ENCODE measurements at regions not wholly inside any gene's neighbourhood (a gene's known extent, or its start where the extent isn't known, plus 50 kb on each side); places are given as distances from the start of the nearest gene placed in this dataset.
"Not testable (repeated sequence)": the region's sequence is repeated elsewhere in the genome, so short reads cannot be mapped to it uniquely, and the experiment has no call there.

DNA sequence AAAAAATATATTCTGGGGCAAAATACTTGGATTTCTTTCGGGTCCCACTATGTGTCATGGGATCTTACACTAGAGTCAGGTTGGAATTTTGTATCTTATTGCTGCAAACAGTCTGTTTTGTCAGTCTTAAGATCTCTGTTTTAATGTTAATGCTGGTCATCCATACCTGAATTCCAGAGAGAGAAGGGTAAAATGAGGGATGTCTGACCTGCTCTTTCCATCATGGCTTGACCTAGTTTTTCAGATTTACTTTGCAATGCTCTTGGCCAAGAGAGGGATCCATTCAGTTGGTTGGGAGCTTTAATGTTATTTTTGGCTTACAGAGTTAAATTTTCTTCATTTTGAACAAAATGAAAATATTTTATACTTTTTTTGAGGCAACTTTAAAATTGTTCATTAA lies 117.2 kb downstream of the CASP12 start:
- Histone ChIP-seq H3K9me3 (ENCODE audit: control insufficient read depth, low read depth, low read length) (no peaks in the 10 kb centered on the region), H3K4me3 (ENCODE audit: low read length) (no peak overlapping the region), H3K27ac (ENCODE audit: low read length) (no peak overlapping the region), H3K27me3 (ENCODE audit: control insufficient read depth, insufficient read depth, low read length) (no peaks in the 10 kb centered on the region), H3K36me3 (ENCODE audit: control insufficient read depth, insufficient read depth, low read length) (no peaks in the 10 kb centered on the region), H3K4me1 (ENCODE audit: control insufficient read depth, insufficient read depth, low read length) (no peaks in the 10 kb centered on the region)
- no peak for DNase-seq
- WGBS (ENCODE audit: insufficient coverage, low lambda C conversion rate) = no CpG with 5 or more reads among the region's 1 CpG

DNA sequence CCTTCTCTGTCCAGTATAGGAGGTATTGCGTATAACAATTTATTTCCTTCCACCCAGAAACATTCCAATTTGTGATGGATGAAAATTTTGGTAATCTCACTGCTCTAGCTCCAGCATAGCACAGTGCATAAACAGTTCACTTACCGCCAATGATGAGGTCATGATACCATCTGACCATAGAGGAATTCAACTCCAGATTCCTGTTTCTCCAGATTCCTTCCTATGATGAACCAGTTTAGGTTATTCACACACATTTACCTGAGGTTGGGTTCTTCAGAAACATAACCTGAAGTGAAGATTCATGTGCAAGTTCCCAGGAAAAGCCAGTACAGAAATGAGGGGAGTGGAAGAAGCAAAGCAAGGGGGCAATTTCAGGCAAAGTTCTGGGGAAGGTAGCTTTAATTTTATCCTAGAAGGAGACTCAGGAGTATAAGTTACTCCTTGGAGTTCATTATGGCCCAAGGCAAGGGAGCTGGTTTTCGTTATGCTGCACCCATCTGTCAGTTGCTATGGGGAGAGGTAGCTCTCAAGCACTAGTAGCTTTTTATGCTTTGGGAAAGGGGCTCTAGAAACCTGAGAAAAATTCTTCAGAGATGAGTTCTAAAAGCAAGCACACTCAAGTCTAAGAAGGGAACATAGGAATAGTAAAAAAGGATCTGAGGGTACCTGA lies 121.6 kb downstream of the CASP12 start:
- no peak for DNase-seq
- H3K9me3 ChIP-seq (ENCODE audit: control insufficient read depth, low read depth, low read length) = no peaks in the 10 kb centered on the region
- no peak overlapping the region for H3K27ac ChIP-seq (ENCODE audit: low read length)
- no CpG with 5 or more reads among the region's 3 CpGs for WGBS (ENCODE audit: insufficient coverage, low lambda C conversion rate)
- H3K27me3 ChIP-seq (ENCODE audit: control insufficient read depth, insufficient read depth, low read length) = no peaks in the 10 kb centered on the region
- no peak overlapping the region for H3K4me3 ChIP-seq (ENCODE audit: low read length)
- no peaks in the 10 kb centered on the region for H3K4me1 ChIP-seq (ENCODE audit: control insufficient read depth, insufficient read depth, low read length)
- H3K36me3 ChIP-seq (ENCODE audit: control insufficient read depth, insufficient read depth, low read length) = no peaks in the 10 kb centered on the region

DNA sequence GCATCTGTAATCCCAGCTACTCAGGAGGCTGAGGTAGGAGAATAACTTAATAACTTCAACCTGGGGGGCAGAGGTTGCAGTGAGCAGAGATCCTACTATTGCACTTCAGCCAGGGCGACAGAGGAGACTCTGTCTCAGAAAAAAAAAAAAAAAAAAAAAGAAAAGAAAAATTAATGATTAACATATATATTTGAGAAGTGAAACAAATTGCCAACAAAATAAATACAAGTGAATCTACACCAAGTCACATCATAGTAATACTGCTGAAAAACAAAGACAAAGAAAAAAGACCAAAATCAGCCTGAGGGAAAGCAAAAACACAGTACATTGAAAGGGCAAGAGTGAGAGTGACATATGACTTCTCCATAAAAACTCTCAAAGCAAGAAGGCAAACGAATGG lies 123.7 kb downstream of the CASP12 start:
- Histone ChIP-seq H3K27ac (ENCODE audit: low read length) (no peak overlapping the region), H3K36me3 (ENCODE audit: control insufficient read depth, insufficient read depth, low read length) (no peaks in the 10 kb centered on the region), H3K4me1 (ENCODE audit: control insufficient read depth, insufficient read depth, low read length) (no peaks in the 10 kb centered on the region), H3K9me3 (ENCODE audit: control insufficient read depth, low read depth, low read length) (no peaks in the 10 kb centered on the region), H3K4me3 (ENCODE audit: low read length) (no peak overlapping the region), H3K27me3 (ENCODE audit: control insufficient read depth, insufficient read depth, low read length) (no peaks in the 10 kb centered on the region)
- DNase-seq = no peak
- WGBS (ENCODE audit: insufficient coverage, low lambda C conversion rate) = 78% methylated on average over 2 of the region's 2 CpGs

DNA sequence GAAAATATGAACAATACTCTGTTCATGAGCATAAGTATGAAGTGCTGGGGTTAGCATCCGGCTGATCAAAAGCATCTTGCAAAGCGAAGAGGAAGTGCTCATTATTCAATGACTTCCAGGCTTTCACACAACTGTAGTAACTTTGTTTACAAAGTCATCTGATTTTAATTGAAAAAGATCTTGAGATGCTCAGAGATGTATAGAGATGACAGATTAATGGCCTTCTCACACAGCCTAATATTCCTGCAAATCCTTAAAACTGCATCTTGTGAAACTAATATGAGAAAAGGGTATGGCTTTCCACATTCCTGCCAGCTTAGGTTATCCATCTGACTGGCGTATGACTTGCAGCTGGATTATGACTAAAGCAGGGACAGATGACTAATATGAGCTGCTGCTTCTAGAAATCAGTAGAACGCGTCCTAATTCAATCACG lies 125.4 kb downstream of the CASP12 start:
- Histone ChIP-seq H3K36me3 (ENCODE audit: control insufficient read depth, insufficient read depth, low read length) (no peaks in the 10 kb centered on the region), H3K4me3 (ENCODE audit: low read length) (no peak overlapping the region), H3K9me3 (ENCODE audit: control insufficient read depth, low read depth, low read length) (no peaks in the 10 kb centered on the region), H3K27ac (ENCODE audit: low read length) (no peak overlapping the region), H3K27me3 (ENCODE audit: control insufficient read depth, insufficient read depth, low read length) (no peaks in the 10 kb centered on the region), H3K4me1 (ENCODE audit: control insufficient read depth, insufficient read depth, low read length) (no peaks in the 10 kb centered on the region)
- WGBS (ENCODE audit: insufficient coverage, low lambda C conversion rate) = no CpG with 5 or more reads among the region's 6 CpGs
- DNase-seq = peak in 1 of 2 donors; percentile 4

DNA sequence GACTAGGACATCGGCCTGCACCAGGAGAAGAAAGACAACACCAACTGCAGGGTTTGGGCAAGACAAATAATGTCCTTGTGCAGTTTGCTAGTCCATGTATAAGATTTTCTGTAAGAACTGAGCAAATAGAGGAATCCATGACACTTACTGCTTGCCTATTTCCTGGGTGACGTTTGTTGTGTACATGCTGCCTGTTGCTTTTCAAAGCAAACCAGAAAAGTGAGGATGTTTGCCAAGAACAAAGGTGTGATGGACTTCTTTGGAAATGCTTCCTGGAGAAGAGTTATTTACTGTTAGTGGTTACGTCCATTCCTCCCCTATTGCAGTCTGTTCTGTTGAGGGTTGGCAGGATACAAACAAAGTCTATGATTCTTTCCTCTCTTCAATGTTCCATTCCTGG lies 126.5 kb downstream of the CASP12 start:
- DNase-seq = no peak
- Histone ChIP-seq H3K27ac (ENCODE audit: low read length) (no peak overlapping the region), H3K27me3 (ENCODE audit: control insufficient read depth, insufficient read depth, low read length) (no peaks in the 10 kb centered on the region), H3K4me3 (ENCODE audit: low read length) (no peak overlapping the region), H3K4me1 (ENCODE audit: control insufficient read depth, insufficient read depth, low read length) (no peaks in the 10 kb centered on the region), H3K9me3 (ENCODE audit: control insufficient read depth, low read depth, low read length) (no peaks in the 10 kb centered on the region), H3K36me3 (ENCODE audit: control insufficient read depth, insufficient read depth, low read length) (no peaks in the 10 kb centered on the region)
- WGBS (ENCODE audit: insufficient coverage, low lambda C conversion rate) = 100% methylated on average over 1 of the region's 3 CpGs

DNA sequence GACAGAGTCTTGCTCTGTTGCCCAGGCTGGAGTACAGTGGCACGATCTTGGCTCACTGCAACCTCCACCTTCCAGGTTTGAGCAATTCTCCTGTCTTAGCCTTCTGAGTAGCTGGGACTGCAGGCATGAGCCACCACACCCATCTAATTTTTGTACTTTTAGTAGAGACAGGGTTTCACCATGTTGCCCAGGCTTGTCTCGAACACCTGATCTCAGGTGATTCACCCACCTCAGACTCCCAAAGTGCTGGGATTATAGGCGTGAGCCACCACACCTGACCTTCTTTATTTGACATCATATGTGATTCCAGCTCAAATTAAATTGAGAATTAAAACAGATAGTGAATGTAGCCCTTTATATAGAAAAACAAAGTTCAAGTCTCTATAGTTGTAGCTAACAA lies 127.2 kb downstream of the CASP12 start:
- not testable (repeated sequence) for H3K27ac ChIP-seq (ENCODE audit: low read length); H3K36me3 ChIP-seq (ENCODE audit: control insufficient read depth, insufficient read depth, low read length); DNase-seq; H3K4me1 ChIP-seq (ENCODE audit: control insufficient read depth, insufficient read depth, low read length); H3K9me3 ChIP-seq (ENCODE audit: control insufficient read depth, low read depth, low read length); H3K4me3 ChIP-seq (ENCODE audit: low read length); H3K27me3 ChIP-seq (ENCODE audit: control insufficient read depth, insufficient read depth, low read length)
- WGBS (ENCODE audit: insufficient coverage, low lambda C conversion rate) = no CpG with 5 or more reads among the region's 3 CpGs

DNA sequence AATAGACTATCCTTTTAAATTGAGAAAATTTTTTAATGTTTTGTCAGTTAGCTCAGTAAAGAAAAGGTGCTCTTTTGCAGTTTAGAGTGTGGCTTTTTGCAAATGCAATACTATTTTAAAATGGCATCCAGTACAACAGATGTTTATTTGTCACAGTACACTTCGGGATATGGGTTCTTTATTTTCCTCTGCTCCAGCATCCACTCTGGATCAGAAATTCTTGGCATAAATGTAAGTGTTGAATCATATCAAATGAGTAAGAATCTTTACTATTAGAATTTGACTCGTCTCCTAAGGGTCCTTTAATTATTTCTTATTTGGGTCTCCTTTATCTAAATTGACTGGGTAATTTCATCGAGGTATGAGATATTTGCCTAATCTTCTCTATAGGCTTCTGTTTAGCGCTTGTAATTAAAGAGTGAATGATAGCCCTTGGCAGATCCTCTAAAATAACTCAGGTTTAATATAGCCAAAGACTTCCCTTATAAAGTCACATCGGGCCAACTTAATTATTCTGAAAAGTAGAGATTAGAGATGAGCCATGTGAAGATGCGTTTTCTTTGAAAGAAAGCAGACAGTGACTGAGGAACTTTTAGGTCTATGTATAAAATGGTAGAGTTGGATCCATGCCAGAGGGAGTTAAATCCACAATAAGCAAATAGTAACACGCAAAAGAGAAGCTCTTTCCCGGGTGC lies 132.7 kb downstream of the CASP12 start:
- no peaks in the 10 kb centered on the region for H3K27me3 ChIP-seq (ENCODE audit: control insufficient read depth, insufficient read depth, low read length)
- no peak overlapping the region for H3K27ac ChIP-seq (ENCODE audit: low read length)
- H3K4me1 ChIP-seq (ENCODE audit: control insufficient read depth, insufficient read depth, low read length) = no peaks in the 10 kb centered on the region
- no peak overlapping the region for H3K4me3 ChIP-seq (ENCODE audit: low read length)
- no peak for DNase-seq
- H3K9me3 ChIP-seq (ENCODE audit: control insufficient read depth, low read depth, low read length) = no peaks in the 10 kb centered on the region
- no peaks in the 10 kb centered on the region for H3K36me3 ChIP-seq (ENCODE audit: control insufficient read depth, insufficient read depth, low read length)
- 77% methylated on average over 4 of the region's 8 CpGs for WGBS (ENCODE audit: insufficient coverage, low lambda C conversion rate)

DNA sequence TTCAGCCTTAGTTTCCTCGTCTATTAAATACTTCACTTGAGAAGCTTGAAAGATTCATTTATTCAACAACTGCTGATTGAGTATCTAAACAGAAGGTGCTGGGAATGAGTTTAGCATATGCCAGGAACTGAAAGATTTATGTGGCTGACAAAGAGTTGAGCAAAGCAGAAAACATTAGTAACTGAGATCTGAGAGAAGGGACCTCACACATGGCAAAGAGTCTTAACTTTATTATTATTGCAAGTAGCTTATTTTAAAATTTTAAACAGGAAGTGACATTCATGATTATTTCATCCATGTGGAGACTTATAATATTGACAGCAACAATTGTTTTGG lies 133.6 kb downstream of the CASP12 start:
- H3K4me1 ChIP-seq (ENCODE audit: control insufficient read depth, insufficient read depth, low read length) = no peaks in the 10 kb centered on the region
- H3K36me3 ChIP-seq (ENCODE audit: control insufficient read depth, insufficient read depth, low read length) = no peaks in the 10 kb centered on the region
- H3K27me3 ChIP-seq (ENCODE audit: control insufficient read depth, insufficient read depth, low read length) = no peaks in the 10 kb centered on the region
- 43% methylated on average over 1 of the region's 1 CpG for WGBS (ENCODE audit: insufficient coverage, low lambda C conversion rate)
- no peak overlapping the region for H3K4me3 ChIP-seq (ENCODE audit: low read length)
- H3K9me3 ChIP-seq (ENCODE audit: control insufficient read depth, low read depth, low read length) = no peaks in the 10 kb centered on the region
- H3K27ac ChIP-seq (ENCODE audit: low read length) = no peak overlapping the region
- DNase-seq = no peak

DNA sequence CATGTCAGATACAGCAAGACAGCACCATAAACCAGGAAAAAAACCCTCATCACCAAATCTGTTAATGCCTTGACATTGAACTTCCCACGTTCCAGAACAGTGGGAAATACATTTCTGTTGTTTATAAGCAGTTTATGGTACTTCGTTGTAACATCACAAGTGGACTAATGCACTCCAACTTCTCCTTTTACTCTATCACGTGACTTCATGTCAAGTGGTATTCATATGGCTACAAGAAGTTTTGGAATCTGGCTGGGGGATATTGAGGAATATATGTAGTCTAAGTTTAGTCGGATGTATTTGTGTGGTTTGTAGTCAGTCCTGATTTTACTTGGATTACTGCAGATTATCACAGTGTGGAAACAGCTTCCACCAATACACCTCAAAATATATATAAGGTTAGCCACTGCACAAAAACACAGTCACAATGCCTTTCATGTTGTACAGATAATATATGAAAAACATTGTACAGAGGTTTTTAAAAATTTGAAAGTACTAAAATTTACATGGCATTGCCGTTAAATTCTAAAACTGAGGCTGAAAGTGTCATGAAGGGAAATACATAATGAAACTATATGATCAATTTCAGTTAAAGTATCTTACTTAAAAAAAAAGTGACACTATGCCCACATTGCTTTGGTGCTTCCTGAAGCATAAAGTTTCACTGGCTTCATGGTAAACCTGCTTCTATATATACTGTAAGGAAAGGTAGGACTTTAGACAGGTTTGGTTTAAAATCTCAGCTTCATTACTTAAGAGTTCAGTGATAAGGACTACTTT lies 134.1 kb downstream of the CASP12 start:
- Histone ChIP-seq H3K9me3 (ENCODE audit: control insufficient read depth, low read depth, low read length) (no peaks in the 10 kb centered on the region), H3K27me3 (ENCODE audit: control insufficient read depth, insufficient read depth, low read length) (no peaks in the 10 kb centered on the region), H3K4me3 (ENCODE audit: low read length) (no peak overlapping the region), H3K36me3 (ENCODE audit: control insufficient read depth, insufficient read depth, low read length) (no peaks in the 10 kb centered on the region), H3K27ac (ENCODE audit: low read length) (no peak overlapping the region), H3K4me1 (ENCODE audit: control insufficient read depth, insufficient read depth, low read length) (no peaks in the 10 kb centered on the region)
- WGBS (ENCODE audit: insufficient coverage, low lambda C conversion rate) = 100% methylated on average over 1 of the region's 5 CpGs
- DNase-seq = no peak

DNA sequence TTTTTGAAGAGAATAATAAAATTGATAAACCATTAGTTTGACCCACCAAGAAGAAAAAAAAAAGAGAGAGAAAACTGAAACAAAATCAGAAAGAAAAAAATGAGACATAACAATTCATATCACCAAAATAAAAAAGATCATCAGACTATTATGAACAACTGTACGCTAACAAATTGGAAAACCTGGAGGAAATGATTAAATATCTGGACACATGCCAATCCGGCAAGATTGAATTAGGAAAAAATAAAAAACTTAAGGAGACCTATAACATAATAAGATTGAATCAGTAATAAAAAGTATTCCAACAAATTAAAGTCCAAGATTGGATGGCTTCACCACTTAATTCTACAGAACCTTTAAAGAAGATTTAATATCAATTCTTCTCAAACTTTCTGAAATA lies 136.7 kb downstream of the CASP12 start:
- Histone ChIP-seq H3K4me1 (ENCODE audit: control insufficient read depth, insufficient read depth, low read length) (no peaks in the 10 kb centered on the region), H3K4me3 (ENCODE audit: low read length) (no peak overlapping the region), H3K27me3 (ENCODE audit: control insufficient read depth, insufficient read depth, low read length) (no peaks in the 10 kb centered on the region), H3K9me3 (ENCODE audit: control insufficient read depth, low read depth, low read length) (no peaks in the 10 kb centered on the region), H3K36me3 (ENCODE audit: control insufficient read depth, insufficient read depth, low read length) (no peaks in the 10 kb centered on the region), H3K27ac (ENCODE audit: low read length) (no peak overlapping the region)
- 100% methylated on average over 2 of the region's 2 CpGs for WGBS (ENCODE audit: insufficient coverage, low lambda C conversion rate)
- DNase-seq = no peak
